T47D (cell line): ENCODE measurements at regions not wholly inside any gene's neighbourhood (a gene's known extent, or its start where the extent isn't known, plus 50 kb on each side); places are given as distances from the start of the nearest gene placed in this dataset.

ENCODE experiments used
- DNase-seq, 2 experiments: peaks; one replicate each; pipeline versions ENCODE4 v3.0.0 to v3.0.0-alpha.2; 2011 to 2012; ENCODE audit warnings: low read depth in 1 of 2, low spot score in 1 of 2
- JUND ChIP-seq: IDR thresholded peaks from 2 replicates; pipeline ENCODE4 v1.6.1; 2012; ENCODE audit warnings: low read depth
- in situ Hi-C: cut with HindIII; loops from 2 replicates; pipeline ENCODE4 v1.10.0; 2016; ENCODE audit warnings: low sequenced_read_pairs, low pct_unique_long_range_greater_than_20kb

DNA sequence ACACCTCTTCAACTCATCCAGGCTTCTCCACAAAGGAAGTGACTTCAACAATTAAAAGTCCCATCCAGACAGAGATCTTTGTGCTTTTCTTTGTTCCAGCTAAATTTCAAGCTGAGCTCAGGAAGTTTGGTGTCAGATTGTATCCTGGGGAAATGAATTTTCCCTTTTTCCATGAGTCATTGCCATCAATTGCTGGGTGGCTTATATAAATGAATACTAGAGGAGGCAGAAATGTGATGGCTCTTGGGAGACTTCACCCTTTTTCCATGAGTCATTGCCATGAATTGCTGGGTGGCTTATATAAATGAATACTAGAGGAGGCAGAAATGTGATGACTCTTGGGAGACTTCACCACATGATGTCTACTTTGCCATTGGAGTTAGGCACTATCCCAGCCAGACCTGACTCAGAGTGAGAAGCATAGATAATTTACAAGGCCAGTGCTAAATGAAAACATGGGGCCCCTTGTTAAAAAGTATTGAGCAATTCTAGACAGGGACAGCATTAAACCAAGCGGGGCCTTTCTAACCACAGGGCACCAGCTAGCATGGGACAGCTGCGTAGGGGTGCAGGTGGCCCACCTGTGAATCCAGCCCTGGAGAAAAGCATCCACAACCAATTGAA lies 339.2 kb upstream of the PODXL start:
- DNase-seq: no peak
- in situ Hi-C loops: no loop called here
- no peak for TF ChIP-seq JUND

- in situ Hi-C loops: no loop called here
- DNase-seq: no peak
- TF ChIP-seq JUND: no peak
Observed at GRCh38 chr7:131893631-131894340, 337.4 kb upstream of the PODXL start.

- in situ Hi-C loops: no loop called here
- TF ChIP-seq JUND: no peak
- no peak for DNase-seq
Observed at GRCh38 chr7:131890176-131890575, 333.7 kb upstream of the PODXL start.

- DNase-seq: no peak
- in situ Hi-C loops: no loop called here
- no peak for TF ChIP-seq JUND
Observed at GRCh38 chr7:131889572-131890150, 333.2 kb upstream of the PODXL start.

GRCh38 chr7:131883769-131884168 lies 327.3 kb upstream of the PODXL start:
- no peak for TF ChIP-seq JUND
- in situ Hi-C loops: no loop called here
- no peak for DNase-seq

- in situ Hi-C loops: no loop called here
- no peak for TF ChIP-seq JUND
Observed at GRCh38 chr7:131883196-131883595, 326.8 kb upstream of the PODXL start.

DNA sequence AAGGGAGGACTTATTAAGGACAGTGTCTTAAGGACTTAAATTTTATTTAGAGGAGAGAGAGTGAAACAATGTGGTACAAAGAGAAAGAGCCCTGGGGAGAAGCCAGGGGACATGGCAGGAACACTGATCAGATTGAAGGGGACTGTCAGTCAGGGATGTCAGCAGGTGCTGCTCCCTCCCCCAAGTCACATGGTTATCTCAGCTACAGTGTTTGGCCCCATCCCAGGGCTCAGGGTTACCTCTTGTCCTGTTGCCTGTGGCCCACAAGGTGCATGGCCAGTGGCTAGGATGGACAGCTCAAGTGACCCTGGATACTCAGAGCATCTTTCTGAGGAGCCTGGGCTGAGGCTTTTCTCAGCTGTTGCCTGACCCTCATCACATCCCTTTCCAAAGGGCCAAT lies 325.9 kb upstream of the PODXL start:
- in situ Hi-C loops: no loop called here
- DNase-seq: no peak
- TF ChIP-seq JUND: no peak

More at GRCh38 chr7:131883196-131883595, 326.8 kb upstream of the PODXL start:
- no peak for DNase-seq

- no peak for DNase-seq
- TF ChIP-seq JUND: no peak
- in situ Hi-C loops: no loop called here
Observed at GRCh38 chr7:131880078-131880477, 323.6 kb upstream of the PODXL start.

DNA sequence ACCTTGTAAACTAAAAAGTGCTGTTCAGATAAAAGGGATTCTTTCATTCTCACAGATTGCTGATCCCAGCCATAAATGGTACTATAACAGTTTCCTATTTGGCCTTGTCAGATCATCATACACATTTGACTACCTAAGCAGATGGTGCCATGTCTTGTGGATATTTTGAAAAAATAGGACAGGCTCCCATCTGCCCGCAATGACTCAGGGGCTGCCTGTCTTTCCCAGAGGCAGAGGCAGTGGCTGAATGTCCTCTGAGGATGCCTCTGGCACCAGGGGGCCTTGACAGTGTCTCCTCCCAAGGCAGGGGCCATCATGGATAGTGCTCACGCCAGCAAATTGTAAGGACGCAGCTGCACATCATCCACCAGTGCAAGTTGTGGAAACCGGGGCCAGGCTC lies 323.0 kb upstream of the PODXL start:
- no peak for TF ChIP-seq JUND
- no peak for DNase-seq
- in situ Hi-C loops: no loop called here

DNA sequence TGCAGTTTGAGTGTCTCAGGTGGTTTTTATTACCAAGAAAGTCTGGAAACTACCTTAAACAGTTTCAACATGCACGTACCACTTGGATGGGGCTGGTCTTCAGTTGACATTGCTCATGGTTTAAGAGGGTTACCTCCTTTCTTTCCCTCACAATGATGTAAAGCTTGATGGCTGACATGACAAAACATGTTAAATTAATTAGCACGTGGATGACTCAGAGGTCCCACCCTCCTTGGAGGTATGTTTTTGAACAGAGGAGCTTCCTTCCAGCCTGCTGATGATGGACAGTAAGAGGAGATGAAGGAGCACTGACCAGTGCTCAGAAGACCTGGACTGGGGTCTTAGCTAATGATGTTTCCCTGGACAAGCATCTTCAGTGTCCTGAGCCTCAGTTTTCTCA lies 322.3 kb upstream of the PODXL start:
- in situ Hi-C loops: no loop called here
- TF ChIP-seq JUND: no peak
- no peak for DNase-seq

GRCh38 chr7:131873581-131873980 lies 317.2 kb upstream of the PODXL start:
- TF ChIP-seq JUND: no peak
- DNase-seq: no peak
- in situ Hi-C loops: no loop called here

- no peak for DNase-seq
- in situ Hi-C loops: no loop called here
- TF ChIP-seq JUND: no peak
Observed at GRCh38 chr7:131869986-131870385, 313.6 kb upstream of the PODXL start.

- DNase-seq: no peak
- in situ Hi-C loops: no loop called here
- TF ChIP-seq JUND: no peak
Observed at GRCh38 chr7:131869169-131869844, 312.9 kb upstream of the PODXL start.
